HG03135 (cell line): ENCODE measurements at regions not wholly inside any gene's neighbourhood (a gene's known extent, or its start where the extent isn't known, plus 50 kb on each side); places are given as distances from the start of the nearest gene placed in this dataset.

Experiments used
- ATAC-seq: cut with Tn5 transposase; IDR thresholded peaks from one replicate; pipeline ENCODE4 v1.9.1; 2021; ENCODE audit warnings: mild to moderate bottlenecking, moderate library complexity; ENCODE audit not compliant: unreplicated experiment

GRCh38 chr21:35258521-35258920 lies 209.4 kb upstream of the RUNX1 start:
- ATAC-seq: no peak

GRCh38 chr21:35257413-35257812 lies 208.3 kb upstream of the RUNX1 start:
- ATAC-seq: no peak

- ATAC-seq: no peak
Measured at GRCh38 chr21:35256468-35256988, 207.4 kb upstream of the RUNX1 start.

GRCh38 chr21:35254765-35255138 lies 205.7 kb upstream of the RUNX1 start:
- ATAC-seq: no peak

- ATAC-seq: no peak
Measured at GRCh38 chr21:35254006-35254764, 205.1 kb upstream of the RUNX1 start.

GRCh38 chr21:35252831-35253230 lies 203.7 kb upstream of the RUNX1 start:
- ATAC-seq: no peak

GRCh38 chr21:35249636-35250035 lies 200.5 kb upstream of the RUNX1 start:
- no peak for ATAC-seq

GRCh38 chr21:35245879-35246278 lies 196.8 kb upstream of the RUNX1 start:
- no peak for ATAC-seq

GRCh38 chr21:35244514-35244913 lies 195.4 kb upstream of the RUNX1 start:
- ATAC-seq: no peak

- ATAC-seq: no peak
Measured at GRCh38 chr21:35243171-35243570, 194.1 kb upstream of the RUNX1 start.

GRCh38 chr21:35239811-35240219 lies 190.7 kb upstream of the RUNX1 start:
- ATAC-seq: no peak

- ATAC-seq: no peak
Measured at GRCh38 chr21:35238119-35238518, 189.0 kb upstream of the RUNX1 start.

GRCh38 chr21:35237287-35237686 lies 188.2 kb upstream of the RUNX1 start:
- ATAC-seq: no peak

GRCh38 chr21:35236090-35236489 lies 187.0 kb upstream of the RUNX1 start:
- no peak for ATAC-seq

- no peak for ATAC-seq
Measured at GRCh38 chr21:35234725-35235124, 185.6 kb upstream of the RUNX1 start.

- ATAC-seq: no peak
Measured at GRCh38 chr21:35233756-35234155, 184.7 kb upstream of the RUNX1 start.

- ATAC-seq: no peak
Measured at GRCh38 chr21:35232545-35233176, 183.6 kb upstream of the RUNX1 start.

GRCh38 chr21:35231090-35231489 lies 182.0 kb upstream of the RUNX1 start:
- ATAC-seq: no peak

- no peak for ATAC-seq
Measured at GRCh38 chr21:35229290-35229689, 180.2 kb upstream of the RUNX1 start.

- ATAC-seq: peak; percentile 24
Measured at GRCh38 chr21:35227786-35228185, 178.7 kb upstream of the RUNX1 start.

GRCh38 chr21:35226968-35227744 lies 178.1 kb upstream of the RUNX1 start:
- ATAC-seq: peak; percentile 64

- ATAC-seq: no peak
Measured at GRCh38 chr21:35226328-35226727, 177.2 kb upstream of the RUNX1 start.
